ENCODE measurements at regions not wholly inside any gene's neighbourhood (a gene's known extent, or its start where the extent isn't known, plus 50 kb on each side); places are given as distances from the start of the nearest gene placed in this dataset.
"Not testable (repeated sequence)": the region's sequence is repeated elsewhere in the genome, so short reads cannot be mapped to it uniquely, and the experiment has no call there.

DNA sequence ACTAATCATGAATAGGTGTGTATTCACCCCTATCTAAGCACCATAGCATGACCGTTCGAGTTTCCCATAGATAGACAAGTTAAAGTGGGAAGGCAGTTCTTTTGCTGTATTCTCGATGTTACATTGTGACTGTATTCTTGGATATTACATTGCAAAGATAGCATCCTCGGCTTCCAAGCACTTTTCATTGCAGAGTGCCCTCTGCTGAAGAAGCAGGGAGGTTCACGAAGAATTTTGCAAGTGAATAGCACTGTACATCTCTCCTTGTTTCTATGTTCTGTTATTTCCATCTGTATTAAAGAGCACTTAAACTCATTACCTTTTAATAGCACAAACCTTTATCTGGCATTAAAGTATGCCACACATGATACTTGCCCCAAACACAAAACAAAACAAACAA is 426.7 kb upstream of the ARX start:
- Histone ChIP-seq H3K4me3 (ENCODE audit: low read length) (no peak overlapping the region), H3K9ac (ENCODE audit: low read length) (no peak overlapping the region), H3K27me3 (ENCODE audit: control insufficient read depth, insufficient read depth, low read length) (no peaks in the 10 kb centered on the region), H3K9me3 (ENCODE audit: control insufficient read depth, low read depth, low read length) (peaks cover 30% of the 10 kb centered on the region), H3K4me1 (ENCODE audit: control insufficient read depth, low read depth, low read length) (no peaks in the 10 kb centered on the region), H3K36me3 (ENCODE audit: control insufficient read depth, low read depth, low read length) (no peaks in the 10 kb centered on the region), H3K27ac (ENCODE audit: low read length) (no peak overlapping the region)

DNA sequence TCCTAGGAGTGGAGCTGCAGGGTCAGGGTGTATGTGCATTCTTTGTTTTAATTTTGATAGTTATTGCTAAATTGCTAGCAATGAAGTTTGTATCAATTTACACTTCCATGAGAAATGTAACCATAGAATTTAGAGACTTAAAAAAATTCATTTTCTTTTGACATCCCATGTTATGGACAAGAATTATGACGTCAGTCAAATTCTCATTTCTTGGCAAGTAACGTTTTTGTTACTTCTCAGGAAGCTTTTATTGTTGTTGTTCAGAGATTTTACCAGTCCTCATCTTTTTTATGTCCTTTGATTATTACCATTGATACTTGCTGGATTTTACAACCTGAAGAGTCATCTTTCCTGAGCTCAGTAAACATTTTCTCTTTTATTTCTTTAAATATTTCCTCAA is 417.5 kb upstream of the ARX start:
- Histone ChIP-seq H3K27me3 (ENCODE audit: control insufficient read depth, insufficient read depth, low read length) (no peaks in the 10 kb centered on the region), H3K4me3 (ENCODE audit: low read length) (no peak overlapping the region), H3K9me3 (ENCODE audit: control insufficient read depth, low read depth, low read length) (peaks cover 29% of the 10 kb centered on the region), H3K9ac (ENCODE audit: low read length) (no peak overlapping the region), H3K36me3 (ENCODE audit: control insufficient read depth, low read depth, low read length) (no peaks in the 10 kb centered on the region), H3K4me1 (ENCODE audit: control insufficient read depth, low read depth, low read length) (no peaks in the 10 kb centered on the region), H3K27ac (ENCODE audit: low read length) (no peak overlapping the region)

DNA sequence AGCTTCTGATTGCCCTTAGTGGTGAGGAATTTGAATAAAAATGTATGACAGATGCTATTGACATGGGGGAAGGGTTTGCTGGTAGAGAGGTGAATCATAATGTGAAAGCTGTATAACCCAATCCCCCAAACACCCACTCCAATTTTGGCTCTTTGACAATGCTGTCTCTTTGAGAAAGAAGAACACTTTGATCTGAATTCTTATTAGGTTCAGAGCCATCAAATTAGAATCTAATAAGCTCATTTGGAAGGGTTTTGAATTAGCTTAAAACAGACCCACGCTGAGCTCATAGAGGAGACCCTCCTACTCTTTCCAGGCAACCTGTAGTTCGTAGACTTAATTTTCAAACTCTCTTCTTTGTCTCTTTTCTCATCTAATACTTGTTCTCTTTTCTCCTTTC is 416.6 kb upstream of the ARX start:
- Histone ChIP-seq H3K4me1 (ENCODE audit: control insufficient read depth, low read depth, low read length) (no peaks in the 10 kb centered on the region), H3K9me3 (ENCODE audit: control insufficient read depth, low read depth, low read length) (peaks cover 27% of the 10 kb centered on the region), H3K36me3 (ENCODE audit: control insufficient read depth, low read depth, low read length) (no peaks in the 10 kb centered on the region), H3K9ac (ENCODE audit: low read length) (no peak overlapping the region), H3K4me3 (ENCODE audit: low read length) (no peak overlapping the region), H3K27ac (ENCODE audit: low read length) (no peak overlapping the region), H3K27me3 (ENCODE audit: control insufficient read depth, insufficient read depth, low read length) (no peaks in the 10 kb centered on the region)

DNA sequence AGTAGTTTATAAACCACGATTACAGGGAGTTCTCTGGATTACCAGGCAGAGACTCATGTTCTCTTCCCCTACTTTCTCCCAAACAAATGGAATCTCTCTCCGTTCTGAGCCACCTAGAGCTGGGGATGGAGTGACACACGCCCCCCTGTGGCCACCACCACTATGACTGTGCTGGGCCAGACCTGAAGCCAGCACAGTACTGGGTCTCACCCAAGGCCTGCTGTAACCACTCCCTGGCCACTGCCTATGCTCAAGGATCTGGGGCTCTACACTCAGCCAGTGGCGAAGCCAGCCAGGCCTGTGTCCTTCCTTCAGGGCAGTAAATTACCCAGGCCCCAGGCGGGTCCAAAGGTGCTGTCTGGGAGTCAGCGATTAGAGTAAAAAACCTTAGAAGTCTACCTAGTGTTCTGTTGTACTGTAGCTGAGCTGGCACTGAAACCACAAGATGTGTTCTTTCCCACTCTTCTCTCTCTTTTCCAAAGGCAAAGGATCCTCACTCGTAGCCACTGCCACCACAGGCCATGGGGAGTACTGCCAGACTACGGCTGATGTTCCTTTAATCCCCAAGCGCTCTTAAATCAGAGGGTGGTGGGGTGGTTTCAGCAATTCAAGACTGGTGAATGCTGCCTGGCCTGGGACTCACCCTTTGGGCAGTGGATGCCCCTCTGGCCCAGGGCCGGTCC is 412.2 kb upstream of the ARX start:
- H3K4me3 ChIP-seq (ENCODE audit: low read length) = no peak overlapping the region
- H3K36me3 ChIP-seq (ENCODE audit: control insufficient read depth, low read depth, low read length) = no peaks in the 10 kb centered on the region
- H3K27me3 ChIP-seq (ENCODE audit: control insufficient read depth, insufficient read depth, low read length) = no peaks in the 10 kb centered on the region
- H3K4me1 ChIP-seq (ENCODE audit: control insufficient read depth, low read depth, low read length) = no peaks in the 10 kb centered on the region
- H3K9ac ChIP-seq (ENCODE audit: low read length) = no peak overlapping the region
- peaks cover 9% of the 10 kb centered on the region for H3K9me3 ChIP-seq (ENCODE audit: control insufficient read depth, low read depth, low read length)
- no peak overlapping the region for H3K27ac ChIP-seq (ENCODE audit: low read length)

DNA sequence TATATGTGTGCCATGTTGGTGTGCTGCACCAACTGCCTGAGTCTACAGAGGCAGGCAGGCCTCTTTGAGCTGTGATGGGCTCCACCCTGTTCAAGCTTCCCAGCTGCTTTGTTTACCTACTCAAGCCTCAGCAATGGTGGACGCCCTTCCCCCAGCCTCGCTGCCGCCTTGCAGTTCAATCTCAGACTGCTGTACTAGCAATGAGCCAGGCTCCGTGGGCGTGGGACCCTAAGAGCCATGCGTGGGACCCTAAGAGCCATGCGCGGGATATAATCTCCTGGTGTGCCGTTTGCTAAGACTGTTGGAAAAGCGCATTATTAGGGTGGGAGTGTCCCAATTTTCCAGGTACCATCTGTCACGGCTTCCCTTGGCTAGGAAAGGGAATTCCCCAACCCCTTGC is 388.4 kb upstream of the ARX start:
- not testable (repeated sequence) for H3K4me1 ChIP-seq (ENCODE audit: control insufficient read depth, low read depth, low read length); H3K36me3 ChIP-seq (ENCODE audit: control insufficient read depth, low read depth, low read length); H3K27me3 ChIP-seq (ENCODE audit: control insufficient read depth, insufficient read depth, low read length); H3K9ac ChIP-seq (ENCODE audit: low read length); H3K4me3 ChIP-seq (ENCODE audit: low read length); H3K27ac ChIP-seq (ENCODE audit: low read length)
- peaks cover 23% of the 10 kb centered on the region for H3K9me3 ChIP-seq (ENCODE audit: control insufficient read depth, low read depth, low read length)

DNA sequence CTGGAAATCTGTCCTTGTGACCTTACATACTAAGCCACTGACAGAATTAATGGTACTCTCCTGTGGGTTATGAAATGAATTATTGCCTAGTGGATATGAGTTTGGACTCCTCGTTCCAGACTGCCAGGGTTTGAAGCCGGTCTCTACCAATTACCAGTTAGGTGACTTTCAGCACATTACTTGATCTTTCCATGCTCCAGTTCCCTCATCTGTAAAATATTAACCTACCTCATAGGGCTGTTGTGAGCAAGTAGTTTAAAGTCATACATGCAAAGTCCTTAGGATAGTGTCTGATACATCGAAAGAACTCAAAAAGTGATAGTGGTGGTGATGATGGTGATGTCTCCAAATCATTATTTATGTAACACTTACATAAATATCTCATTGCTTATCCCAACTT is 373.5 kb upstream of the ARX start:
- H3K27ac ChIP-seq (ENCODE audit: low read length) = no peak overlapping the region
- no peaks in the 10 kb centered on the region for H3K4me1 ChIP-seq (ENCODE audit: control insufficient read depth, low read depth, low read length)
- H3K27me3 ChIP-seq (ENCODE audit: control insufficient read depth, insufficient read depth, low read length) = no peaks in the 10 kb centered on the region
- no peaks in the 10 kb centered on the region for H3K36me3 ChIP-seq (ENCODE audit: control insufficient read depth, low read depth, low read length)
- H3K9me3 ChIP-seq (ENCODE audit: control insufficient read depth, low read depth, low read length) = peaks cover 27% of the 10 kb centered on the region
- no peak overlapping the region for H3K4me3 ChIP-seq (ENCODE audit: low read length)
- H3K9ac ChIP-seq (ENCODE audit: low read length) = no peak overlapping the region

DNA sequence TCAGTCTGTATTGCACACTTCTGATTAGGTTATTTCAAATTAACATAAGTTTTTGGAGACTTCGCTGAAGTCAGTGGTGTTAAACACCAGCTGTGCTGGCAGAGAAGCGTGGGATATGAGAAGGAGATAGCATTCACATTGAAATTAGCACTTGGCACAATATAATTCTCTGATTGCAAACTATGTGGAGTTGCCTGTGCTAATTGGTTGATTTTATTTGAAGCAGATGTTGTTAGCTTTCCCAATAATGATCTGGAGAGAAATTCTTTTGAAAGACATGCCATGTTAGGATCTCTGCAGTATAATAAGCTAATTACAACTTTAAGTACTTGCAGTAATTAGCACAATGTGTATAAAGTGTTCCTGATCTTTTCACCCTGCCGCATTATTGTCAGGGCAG is 367.4 kb upstream of the ARX start:
- Histone ChIP-seq H3K4me3 (ENCODE audit: low read length) (no peak overlapping the region), H3K27ac (ENCODE audit: low read length) (no peak overlapping the region)

DNA sequence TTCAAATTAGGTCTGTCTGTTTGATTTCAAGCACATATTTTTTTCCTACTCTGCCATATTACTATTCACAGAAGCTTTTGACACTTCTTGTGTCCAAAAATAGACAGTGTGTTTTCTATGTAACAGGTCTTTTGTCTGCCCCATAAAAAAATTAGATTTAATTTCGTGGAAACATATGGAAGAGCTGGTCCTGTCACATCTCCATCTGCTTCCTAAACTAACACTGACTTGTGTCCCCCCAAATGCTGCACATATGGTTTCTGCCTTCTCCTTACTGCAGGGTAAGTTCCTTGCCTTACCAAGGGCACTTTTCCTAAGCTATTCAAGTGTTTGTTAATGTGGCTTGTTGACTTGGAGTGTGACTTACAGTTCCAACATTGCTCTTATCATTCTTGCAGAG is 340.7 kb upstream of the ARX start:
- H3K4me3 ChIP-seq (ENCODE audit: low read length) = no peak overlapping the region
- peaks cover 5% of the 10 kb centered on the region for H3K9me3 ChIP-seq (ENCODE audit: control insufficient read depth, low read depth, low read length)
- no peak overlapping the region for H3K27ac ChIP-seq (ENCODE audit: low read length)
- H3K36me3 ChIP-seq (ENCODE audit: control insufficient read depth, low read depth, low read length) = no peaks in the 10 kb centered on the region
- no peaks in the 10 kb centered on the region for H3K27me3 ChIP-seq (ENCODE audit: control insufficient read depth, insufficient read depth, low read length)
- H3K9ac ChIP-seq (ENCODE audit: low read length) = no peak overlapping the region
- H3K4me1 ChIP-seq (ENCODE audit: control insufficient read depth, low read depth, low read length) = no peaks in the 10 kb centered on the region

More for the DNA sequence above, 367.4 kb upstream of the ARX start:
- H3K9ac ChIP-seq (ENCODE audit: low read length) = no peak overlapping the region
- H3K27me3 ChIP-seq (ENCODE audit: control insufficient read depth, insufficient read depth, low read length) = no peaks in the 10 kb centered on the region
- no peaks in the 10 kb centered on the region for H3K36me3 ChIP-seq (ENCODE audit: control insufficient read depth, low read depth, low read length)
- no peaks in the 10 kb centered on the region for H3K4me1 ChIP-seq (ENCODE audit: control insufficient read depth, low read depth, low read length)
- peaks cover 27% of the 10 kb centered on the region for H3K9me3 ChIP-seq (ENCODE audit: control insufficient read depth, low read depth, low read length)

DNA sequence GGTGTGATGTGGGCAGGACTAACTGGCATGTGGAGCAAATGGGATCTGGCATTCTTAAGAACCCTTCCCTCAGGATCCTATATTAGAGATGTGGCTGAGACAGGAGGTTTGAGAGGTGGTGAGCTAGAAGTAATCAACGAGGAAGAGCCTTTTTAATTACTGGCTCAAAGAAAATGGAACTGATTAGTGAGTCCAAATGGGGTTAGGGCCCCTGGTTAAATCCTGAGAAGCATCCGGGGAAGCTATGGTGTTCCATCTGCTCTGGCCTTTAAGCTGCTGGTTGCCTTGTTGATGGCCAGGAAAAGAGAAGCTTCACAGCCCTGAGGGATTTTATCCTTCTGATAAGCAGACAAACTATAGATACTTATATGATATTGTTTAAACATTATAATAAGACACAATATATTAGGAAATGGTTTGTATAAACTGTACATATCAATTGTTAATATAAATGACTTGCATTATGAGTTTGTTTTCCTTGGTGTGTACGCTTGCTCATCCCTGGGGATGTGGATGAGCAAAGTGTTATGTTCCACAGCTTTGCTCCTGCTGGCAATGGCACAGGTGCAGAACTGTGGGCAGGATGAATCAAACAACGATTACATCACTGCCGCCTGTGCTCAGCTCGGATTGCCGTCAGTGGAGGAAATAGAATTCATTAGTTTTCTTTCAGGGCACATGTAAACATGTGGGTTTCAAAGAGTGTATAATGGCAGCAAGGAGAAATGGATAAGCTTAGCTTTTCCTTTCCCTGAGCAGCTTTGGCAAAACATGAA is 328.6 kb upstream of the ARX start:
- Histone ChIP-seq H3K36me3 (ENCODE audit: control insufficient read depth, low read depth, low read length) (no peaks in the 10 kb centered on the region), H3K27me3 (ENCODE audit: control insufficient read depth, insufficient read depth, low read length) (no peaks in the 10 kb centered on the region), H3K9ac (ENCODE audit: low read length) (no peak overlapping the region), H3K27ac (ENCODE audit: low read length) (no peak overlapping the region), H3K4me1 (ENCODE audit: control insufficient read depth, low read depth, low read length) (no peaks in the 10 kb centered on the region), H3K4me3 (ENCODE audit: low read length) (no peak overlapping the region), H3K9me3 (ENCODE audit: control insufficient read depth, low read depth, low read length) (peaks cover 8% of the 10 kb centered on the region)

DNA sequence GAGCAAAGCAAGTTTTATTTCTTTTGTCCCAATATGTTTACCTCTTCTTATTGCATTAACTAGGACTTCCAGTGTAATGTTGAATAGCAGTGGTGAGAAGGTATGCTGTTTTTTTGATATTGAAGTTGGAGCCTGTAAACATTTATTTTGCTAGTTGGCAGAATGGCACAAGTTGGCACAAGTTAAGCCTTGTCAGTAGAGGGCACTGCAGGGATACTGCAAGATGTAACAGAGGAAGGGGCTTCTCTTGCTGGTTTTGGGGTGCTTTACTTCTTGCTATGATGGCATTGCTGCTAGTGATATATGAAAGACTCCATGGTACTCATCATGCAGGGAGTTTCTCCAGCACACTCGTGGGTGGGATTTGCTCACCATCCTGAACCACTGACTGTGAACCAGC is 327.3 kb upstream of the ARX start:
- H3K27me3 ChIP-seq (ENCODE audit: control insufficient read depth, insufficient read depth, low read length) = no peaks in the 10 kb centered on the region
- peaks cover 8% of the 10 kb centered on the region for H3K9me3 ChIP-seq (ENCODE audit: control insufficient read depth, low read depth, low read length)
- H3K27ac ChIP-seq (ENCODE audit: low read length) = no peak overlapping the region
- no peak overlapping the region for H3K9ac ChIP-seq (ENCODE audit: low read length)
- no peak overlapping the region for H3K4me3 ChIP-seq (ENCODE audit: low read length)
- no peaks in the 10 kb centered on the region for H3K36me3 ChIP-seq (ENCODE audit: control insufficient read depth, low read depth, low read length)
- H3K4me1 ChIP-seq (ENCODE audit: control insufficient read depth, low read depth, low read length) = no peaks in the 10 kb centered on the region

DNA sequence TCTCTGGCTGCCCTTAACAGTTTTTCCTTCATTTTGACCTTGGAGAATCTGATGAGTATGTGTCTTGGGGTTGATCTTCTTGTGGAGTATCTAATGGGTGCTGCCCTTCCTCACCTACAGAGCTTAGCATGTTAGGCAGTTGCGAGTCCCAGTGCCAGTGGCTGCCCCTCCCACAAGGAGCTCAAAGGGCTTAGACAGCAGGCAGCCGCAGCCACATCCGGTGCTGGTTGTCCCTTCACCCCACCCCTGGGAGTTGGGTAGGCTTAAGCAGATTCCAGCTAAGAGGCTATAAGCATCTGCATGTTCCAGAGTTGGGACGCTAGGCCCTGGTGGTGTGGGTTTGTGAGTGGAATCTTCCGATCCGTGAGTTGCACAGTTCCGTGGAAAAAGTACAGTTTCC is 322.1 kb upstream of the ARX start:
- H3K4me1 ChIP-seq (ENCODE audit: control insufficient read depth, low read depth, low read length) = no peaks in the 10 kb centered on the region
- no peaks in the 10 kb centered on the region for H3K27me3 ChIP-seq (ENCODE audit: control insufficient read depth, insufficient read depth, low read length)

DNA sequence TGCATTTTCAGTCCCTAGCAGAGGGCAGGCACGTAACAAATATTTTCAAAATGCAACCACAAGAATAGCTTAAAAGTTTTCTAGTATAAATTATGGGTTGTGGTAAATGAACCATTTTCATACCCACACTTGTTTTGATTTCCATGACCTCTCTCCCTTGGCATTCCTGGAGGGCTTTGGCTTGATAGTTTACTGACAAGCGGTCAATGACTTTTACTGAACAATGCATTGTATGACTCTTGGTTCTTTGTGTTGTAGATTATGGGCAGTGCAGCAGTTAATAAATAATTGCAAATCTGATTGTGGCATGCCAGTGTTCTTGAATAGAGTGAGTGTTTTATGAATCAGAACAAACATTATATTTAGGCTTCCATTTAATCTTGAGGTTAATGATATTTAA is 285.2 kb upstream of the ARX start:
- no peak overlapping the region for H3K9ac ChIP-seq (ENCODE audit: low read length)
- no peak overlapping the region for H3K27ac ChIP-seq (ENCODE audit: low read length)
- no peak overlapping the region for H3K4me3 ChIP-seq (ENCODE audit: low read length)
- H3K27me3 ChIP-seq (ENCODE audit: control insufficient read depth, insufficient read depth, low read length) = no peaks in the 10 kb centered on the region
- H3K36me3 ChIP-seq (ENCODE audit: control insufficient read depth, low read depth, low read length) = no peaks in the 10 kb centered on the region
- H3K9me3 ChIP-seq (ENCODE audit: control insufficient read depth, low read depth, low read length) = peaks cover 8% of the 10 kb centered on the region
- no peaks in the 10 kb centered on the region for H3K4me1 ChIP-seq (ENCODE audit: control insufficient read depth, low read depth, low read length)

More for the DNA sequence above, 322.1 kb upstream of the ARX start:
- H3K27ac ChIP-seq (ENCODE audit: low read length) = no peak overlapping the region
- no peak overlapping the region for H3K4me3 ChIP-seq (ENCODE audit: low read length)
- no peaks in the 10 kb centered on the region for H3K36me3 ChIP-seq (ENCODE audit: control insufficient read depth, low read depth, low read length)
- H3K9ac ChIP-seq (ENCODE audit: low read length) = no peak overlapping the region
- H3K9me3 ChIP-seq (ENCODE audit: control insufficient read depth, low read depth, low read length) = peaks cover 13% of the 10 kb centered on the region
